K562 (cell line): ENCODE measurements at regions not wholly inside any gene's neighbourhood (a gene's known extent, or its start where the extent isn't known, plus 50 kb on each side); places are given as distances from the start of the nearest gene placed in this dataset.

Experiments
- ATAC-seq: fragments of 200-7000 bp; cut with Tn5 transposase; 3 replicates; pipeline ENCODE4 v1.9.1; 2020; ENCODE audit warnings: moderate library complexity
- BruUV-seq: library from RNA; stranded (reverse); fragments of 400-500 nt; replicated peaks from 2 replicates; lab custom pipeline; 2021; lab: Mats Ljungman, UMichigan
- CTCF ChIA-PET: fragments of 300-600 bp; formaldehyde crosslinking; extraction: SDS; loops from one replicate; lab custom pipeline; 2021; ENCODE audit warnings: low intra/inter-chr PET ratio; lab: Yijun Ruan, JAX
- POLR2A ChIA-PET: fragments of 300-600, 350-650 bp; sonication (Branson Sonifier 250); formaldehyde crosslinking; extraction: SDS; loops from one replicate; lab custom pipeline; 2021; ENCODE audit warnings: antibody characterized with exemption, inconsistent platforms; lab: Yijun Ruan, JAX
- DNase-seq, 4 experiments: peaks; one replicate each; pipeline versions ENCODE4 v3.0.0 to v3.0.0-alpha.2; 2011 to 2018; ENCODE audit warnings: low spot score in 3 of 4, mixed read lengths in 3 of 4; ENCODE audit errors: extremely low read depth in 1 of 4
- FAIRE-seq: peaks from 2 replicates; lab custom pipeline; 2011; peaks lifted over from hg19 to GRCh38; lab: Jason Lieb, UNC
- H2AFZ ChIP-seq: 2 replicates; pipeline ENCODE4 v1.6.0; 2011; ENCODE audit warnings: low read depth, low read length, control low read depth, inconsistent platforms
- H3K27ac ChIP-seq: fragments of 200-600 bp; 3 replicates; pipeline ENCODE4 v1.8.0; 2011; ENCODE audit warnings: low read depth, mild to moderate bottlenecking, control low read depth, inconsistent platforms, low read length, moderate library complexity, mixed read lengths; ENCODE audit errors: extremely low read depth
- H3K27me3 ChIP-seq, 2 experiments: fragments of 300-600 bp in 1 of 2; 2 replicates in 1 of 2; 3 replicates in 1 of 2; pipeline versions ENCODE4 v1.6.0 to v1.8.0; 2011; ENCODE audit warnings: inconsistent platforms in 2 of 2, low read length in 2 of 2, mild to moderate bottlenecking in 1 of 2, mixed read lengths in 1 of 2, moderate library complexity in 1 of 2; ENCODE audit not compliant: control insufficient read depth in 2 of 2, insufficient read depth in 2 of 2
- H3K36me3 ChIP-seq: fragments of 300-600 bp; 3 replicates; pipeline ENCODE4 v1.8.0; 2011; ENCODE audit warnings: mild to moderate bottlenecking, low read length, inconsistent platforms; ENCODE audit not compliant: control insufficient read depth, insufficient read depth
- H3K4me1 ChIP-seq, 2 experiments: fragments of 200-600 bp in 1 of 2; replicated peaks in 1 of 2; 2 replicates in 1 of 2; 3 replicates in 1 of 2; pipeline versions ENCODE4 v1.5.1 to v1.8.0; 2011; ENCODE audit warnings: inconsistent platforms in 2 of 2, low read length in 2 of 2, mild to moderate bottlenecking in 1 of 2, mixed read lengths in 1 of 2, moderate library complexity in 1 of 2; ENCODE audit not compliant: control insufficient read depth in 2 of 2, insufficient read depth in 2 of 2
- H3K4me2 ChIP-seq: 2 replicates; pipeline ENCODE4 v1.6.1; 2011; ENCODE audit warnings: low read length, control low read depth, inconsistent platforms, mixed read lengths; ENCODE audit not compliant: insufficient read depth
- H3K4me3 ChIP-seq: fragments of 200-600 bp; sonication (generic), shearing (Covaris generic); 2 replicates; pipeline ENCODE4 v1.5.1; 2016; ENCODE audit warnings: control low read depth, inconsistent platforms
- H3K79me2 ChIP-seq: fragments of 200-600 bp; 3 replicates; pipeline ENCODE4 v1.8.0; 2011; ENCODE audit warnings: low read length, inconsistent platforms; ENCODE audit not compliant: control insufficient read depth, insufficient read depth
- H3K9ac ChIP-seq, 2 experiments: 2 replicates each; pipeline versions ENCODE4 v1.6.0 to v1.6.1; 2011; ENCODE audit warnings: low read depth in 2 of 2, low read length in 2 of 2, control low read depth in 1 of 2, inconsistent platforms in 1 of 2, mild to moderate bottlenecking in 1 of 2, mixed read lengths in 1 of 2; ENCODE audit not compliant: insufficient read depth in 1 of 2
- H3K9me1 ChIP-seq: one replicate; pipeline ENCODE4 v1.6.0; 2011; ENCODE audit warnings: inconsistent platforms, mild to moderate bottlenecking, low read length, moderate library complexity; ENCODE audit not compliant: control insufficient read depth, insufficient read depth
- H3K9me3 ChIP-seq: replicated peaks from 2 replicates; pipeline ENCODE4 v1.5.1; 2011; ENCODE audit warnings: low read depth, low read length, inconsistent platforms; ENCODE audit not compliant: control insufficient read depth, insufficient read depth
- H4K20me1 ChIP-seq: replicated peaks from 2 replicates; pipeline ENCODE4 v1.6.1; 2011; ENCODE audit warnings: low read length, inconsistent platforms, mixed read lengths; ENCODE audit not compliant: control insufficient read depth, insufficient read depth
- BRD4 ChIP-seq: fragments of 200-600 bp; sonication (generic); IDR thresholded peaks from 2 replicates; pipeline ENCODE4 v1.6.1; 2017; ENCODE audit warnings: inconsistent platforms
- CEBPG ChIP-seq, 3 experiments: fragments of 200-800 bp in 1 of 3; sonication (Bioruptor generic) in 1 of 3; sonication (generic) in 1 of 3; formaldehyde crosslinking in 1 of 3; IDR thresholded peaks in 2 of 3; conservative IDR thresholded peaks in 1 of 3; 2 replicates each; pipeline versions ENCODE4 v1.6.1 to v1.8.0; 2016 to 2022; ENCODE audit warnings: missing compliant biosample characterization in 2 of 3, missing genetic modification characterization in 2 of 3, mild to moderate bottlenecking in 1 of 3, missing genetic modification reagents in 1 of 3
- RBM25 ChIP-seq: fragments of 200-400 bp; formaldehyde crosslinking; IDR thresholded peaks from 2 replicates; pipeline ENCODE4 v1.6.1; 2018; ENCODE audit warnings: low read length, low read depth, moderate library complexity; ENCODE audit not compliant: severe bottlenecking
- TAF7 ChIP-seq: fragments of 450-650 bp; IDR thresholded peaks from 2 replicates; pipeline ENCODE4 v1.6.1; 2016; ENCODE audit warnings: missing genetic modification characterization, missing compliant biosample characterization
- TEAD4 ChIP-seq, 2 experiments: sonication (generic) in 1 of 2; formaldehyde crosslinking in 1 of 2; IDR thresholded peaks; 2 replicates each; pipeline versions ENCODE4 v1.6.1 to v1.8.0; 2012 to 2022; ENCODE audit warnings: borderline replicate concordance in 1 of 2, inconsistent platforms in 1 of 2, low read length in 1 of 2, mild to moderate bottlenecking in 1 of 2, missing genetic modification reagents in 1 of 2
- ZNF121 ChIP-seq: sonication (generic); formaldehyde crosslinking; conservative IDR thresholded peaks from 2 replicates; pipeline ENCODE4 v1.8.0; 2022; ENCODE audit warnings: missing genetic modification reagents
- ZNF324 ChIP-seq: fragments of 250-450 bp; sonication (Bioruptor Pico); IDR thresholded peaks from 2 replicates; pipeline ENCODE4 v1.4.0; 2020; ENCODE audit warnings: mild to moderate bottlenecking
- WGBS: fragments of 100-300 bp; shearing (Covaris generic); methylation state at CpG from one replicate; pipeline ENCODE4 v1.1.6; 2016; ENCODE audit warnings: low coverage, mixed read lengths; ENCODE audit not compliant: insufficient coverage; ENCODE audit errors: missing lambda C conversion rate; 5-methylcytosine and 5-hydroxymethylcytosine counted together
- in situ Hi-C: fragments of 300-500 bp; cut with MboI; formaldehyde crosslinking; loops from 4 replicates; pipeline ENCODE4 v1.15.0; 2018; ENCODE audit warnings: inconsistent platforms, mixed read lengths
- intact Hi-C: fragments of 100-400 bp; cut with micrococcal nuclease; formaldehyde crosslinking; loops from 2 replicates; pipeline ENCODE4 v1.14.2; 2022

GRCh38 chr13:44184740-44185139, 188.9 kb upstream of the SERP2 start:
- no peaks in the 10 kb centered on the region for H4K20me1 ChIP-seq
- intact Hi-C loops: no loop called here
- no peaks in the 10 kb centered on the region for H3K4me1 ChIP-seq
- no peaks in the 10 kb centered on the region for H3K36me3 ChIP-seq
- WGBS: 0% methylated on average over 1 of the region's 1 CpG
- H3K79me2 ChIP-seq: no peaks in the 10 kb centered on the region
- H3K9me1 ChIP-seq: no peaks in the 10 kb centered on the region
- TF ChIP-seq ZNF324 (no peak), RBM25 (peak; percentile 9), TEAD4 (IDR thresholded peaks at IDR 0.05; ENCODE audit: low read length) (no peak), TEAD4 (CRISPR knock-in tag; IDR thresholded peaks at IDR 0.05; ENCODE audit: borderline replicate concordance) (no peak), BRD4 (no peak), CEBPG (CRISPR knock-in tag; IDR thresholded peaks at IDR 0.05) (no peak), CEBPG (tag; conservative IDR thresholded peaks at IDR 0.05 in 1 of 2, IDR thresholded peaks at IDR 0.05 in 1 of 2) (no peak), TAF7 (tag) (no peak), ZNF121 (no peak)
- TF ChIP-seq, all 486 proteins: peak for 1
- Histone ChIP-seq H3K9ac (no peak overlapping the region), H2AFZ (no peak overlapping the region), H3K27ac (no peak overlapping the region), H3K4me2 (no peak overlapping the region), H3K27me3 (no peaks in the 10 kb centered on the region), H3K4me3 (no peak overlapping the region), H3K9me3 (no peaks in the 10 kb centered on the region)
- DNase-seq: no peak
- POLR2A ChIA-PET: no interaction called here
- CTCF ChIA-PET: no interaction called here
- ATAC-seq: no peak
- FAIRE-seq: no peak
- no TSS peak for BruUV-seq
- in situ Hi-C loops: loop anchor here (25.0 kb wide), 1 partner anchor 272 kb away; no protein-coding TSS in a partner anchor
